ENCODE measurements at regions not wholly inside any gene's neighbourhood (a gene's known extent, or its start where the extent isn't known, plus 50 kb on each side); places are given as distances from the start of the nearest gene placed in this dataset.

- no peaks in the 10 kb centered on the region for H3K9me3 ChIP-seq
- no peaks in the 10 kb centered on the region for H3K27me3 ChIP-seq
- H3K27ac ChIP-seq: no peak overlapping the region
- intact Hi-C loops (cut with DNase I; ENCODE audit: low total_unique reads): no loop called here
- DNase-seq: no peak
- no peak overlapping the region for H3K4me3 ChIP-seq
- H3K36me3 ChIP-seq: no peaks in the 10 kb centered on the region
- no peaks in the 10 kb centered on the region for H3K4me1 ChIP-seq
- TF ChIP-seq POLR2A (IDR thresholded peaks at IDR 0.05) (no peak), CTCF (IDR thresholded peaks at IDR 0.05) (no peak)
Measured at GRCh38 chr3:24835510-24835909, 340.9 kb upstream of the THRB start.

- H3K36me3 ChIP-seq: no peaks in the 10 kb centered on the region
- DNase-seq: no peak
- no peaks in the 10 kb centered on the region for H3K27me3 ChIP-seq
- no peaks in the 10 kb centered on the region for H3K9me3 ChIP-seq
- H3K27ac ChIP-seq: no peak overlapping the region
- TF ChIP-seq CTCF (IDR thresholded peaks at IDR 0.05) (no peak), POLR2A (IDR thresholded peaks at IDR 0.05) (no peak)
- intact Hi-C loops (cut with DNase I; ENCODE audit: low total_unique reads): no loop called here
- no peak overlapping the region for H3K4me3 ChIP-seq
- H3K4me1 ChIP-seq: no peaks in the 10 kb centered on the region
Measured at GRCh38 chr3:24837601-24838000, 343.0 kb upstream of the THRB start.

GRCh38 chr3:24838533-24838932 is 343.9 kb upstream of the THRB start:
- Histone ChIP-seq H3K4me3 (no peak overlapping the region), H3K27me3 (no peaks in the 10 kb centered on the region), H3K36me3 (no peaks in the 10 kb centered on the region), H3K9me3 (no peaks in the 10 kb centered on the region), H3K27ac (no peak overlapping the region), H3K4me1 (no peaks in the 10 kb centered on the region)
- intact Hi-C loops (cut with DNase I; ENCODE audit: low total_unique reads): no loop called here
- no peak for DNase-seq
- TF ChIP-seq CTCF (IDR thresholded peaks at IDR 0.05): no peak
- TF ChIP-seq POLR2A (IDR thresholded peaks at IDR 0.05): no peak

GRCh38 chr3:24843955-24844354 is 349.3 kb upstream of the THRB start:
- intact Hi-C loops (cut with DNase I; ENCODE audit: low total_unique reads): no loop called here
- Histone ChIP-seq H3K36me3 (no peaks in the 10 kb centered on the region), H3K27ac (no peak overlapping the region), H3K4me3 (no peak overlapping the region), H3K4me1 (no peaks in the 10 kb centered on the region), H3K9me3 (no peaks in the 10 kb centered on the region), H3K27me3 (no peaks in the 10 kb centered on the region)
- no peak for TF ChIP-seq POLR2A (IDR thresholded peaks at IDR 0.05)
- TF ChIP-seq CTCF (IDR thresholded peaks at IDR 0.05): no peak
- peak in 1 of 2 donors; percentile 15 for DNase-seq

GRCh38 chr3:24845524-24846155 is 351.0 kb upstream of the THRB start:
- intact Hi-C loops (cut with DNase I; ENCODE audit: low total_unique reads): no loop called here
- H3K27ac ChIP-seq: no peak overlapping the region

More at GRCh38 chr3:24845524-24846155, 351.0 kb upstream of the THRB start:
- no peak for DNase-seq
- Histone ChIP-seq H3K4me3 (no peak overlapping the region), H3K9me3 (no peaks in the 10 kb centered on the region), H3K4me1 (no peaks in the 10 kb centered on the region), H3K36me3 (no peaks in the 10 kb centered on the region), H3K27me3 (no peaks in the 10 kb centered on the region)
- TF ChIP-seq POLR2A (IDR thresholded peaks at IDR 0.05) (no peak), CTCF (IDR thresholded peaks at IDR 0.05) (no peak)
